ENCODE measurements at regions not wholly inside any gene's neighbourhood (a gene's known extent, or its start where the extent isn't known, plus 50 kb on each side); places are given as distances from the start of the nearest gene placed in this dataset.
"Not testable (repeated sequence)": the region's sequence is repeated elsewhere in the genome, so short reads cannot be mapped to it uniquely, and the experiment has no call there.

DNA sequence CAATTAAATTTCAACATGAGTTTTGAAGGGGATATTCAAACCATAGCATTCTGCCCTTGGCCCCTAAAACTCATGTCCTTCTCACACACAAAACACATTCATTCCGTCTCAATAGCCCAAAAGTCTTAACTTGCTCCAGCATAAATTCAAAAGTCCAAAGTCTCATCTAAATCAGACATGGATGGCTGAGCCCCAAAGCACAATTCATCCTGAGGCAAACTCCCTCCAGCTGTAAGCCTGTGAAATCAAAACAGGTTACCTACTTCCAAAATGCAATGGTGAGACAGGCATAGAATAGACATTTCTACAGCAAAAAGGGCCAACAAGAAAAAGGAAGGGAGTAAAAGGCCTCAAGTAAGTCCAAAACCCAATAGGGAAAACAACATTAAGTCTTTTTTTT lies 245.8 kb downstream of the TTC32 start:
- FAIRE-seq (no peak), DNase-seq (ENCODE audit: low spot score) (no peak)

DNA sequence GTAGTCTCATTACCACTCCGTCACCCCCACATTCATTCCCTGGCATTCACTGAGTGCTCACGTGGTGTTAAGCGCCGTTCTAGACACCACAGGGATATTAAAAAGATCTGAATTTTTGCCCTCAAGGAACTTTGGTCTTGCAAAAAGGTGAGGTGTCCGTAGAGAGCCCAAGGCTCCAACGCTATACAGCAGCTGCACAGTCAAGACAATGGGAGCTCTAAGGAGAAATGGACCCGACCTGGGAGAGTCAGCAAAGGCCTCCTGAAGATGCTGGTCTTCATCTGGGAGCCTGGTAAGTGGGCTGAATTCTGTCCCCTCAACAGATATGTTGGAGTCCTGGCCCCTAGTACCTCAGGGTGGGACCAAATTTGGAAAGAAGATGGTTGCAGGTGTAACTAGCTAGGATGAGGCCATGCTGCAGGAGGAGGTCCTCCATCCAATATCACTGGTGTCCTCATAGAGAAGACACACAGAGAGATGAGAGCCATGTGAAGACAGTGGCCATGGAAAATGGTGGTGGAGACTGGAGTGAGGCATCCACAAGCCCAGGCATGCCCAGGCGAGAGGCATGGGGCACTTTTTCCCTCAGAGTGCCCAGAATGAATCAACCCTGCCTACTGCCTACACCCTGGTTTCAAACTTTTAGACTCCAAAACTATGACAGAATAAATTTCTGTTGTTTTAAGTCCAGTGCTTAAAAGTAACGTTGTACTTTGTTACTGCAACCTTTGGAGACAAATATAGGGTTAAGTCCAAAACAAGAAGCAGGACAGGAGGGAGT lies 247.3 kb downstream of the TTC32 start:
- DNase-seq (ENCODE audit: low spot score) (no peak), FAIRE-seq (no peak)

DNA sequence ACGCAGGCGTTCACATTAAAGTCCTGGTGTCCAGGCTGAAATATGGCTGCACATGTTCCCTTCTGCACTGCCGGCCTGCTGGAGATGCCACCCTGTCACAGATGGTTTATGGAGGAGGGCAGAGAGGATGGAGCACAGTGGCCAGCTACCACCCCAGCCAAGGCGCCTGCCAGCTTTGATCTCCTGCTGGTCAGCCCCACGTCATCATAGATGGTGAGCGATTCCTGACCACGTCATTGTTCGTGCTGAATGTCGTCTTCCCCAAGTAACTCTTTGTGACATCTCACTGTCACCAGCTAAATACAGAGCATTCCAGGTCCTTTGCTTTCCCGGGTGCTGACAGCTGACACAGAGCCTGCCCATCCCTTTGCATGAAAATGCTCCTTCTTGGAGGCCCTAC lies 248.3 kb downstream of the TTC32 start:
- no peak for FAIRE-seq
- DNase-seq (ENCODE audit: low spot score): no peak

DNA sequence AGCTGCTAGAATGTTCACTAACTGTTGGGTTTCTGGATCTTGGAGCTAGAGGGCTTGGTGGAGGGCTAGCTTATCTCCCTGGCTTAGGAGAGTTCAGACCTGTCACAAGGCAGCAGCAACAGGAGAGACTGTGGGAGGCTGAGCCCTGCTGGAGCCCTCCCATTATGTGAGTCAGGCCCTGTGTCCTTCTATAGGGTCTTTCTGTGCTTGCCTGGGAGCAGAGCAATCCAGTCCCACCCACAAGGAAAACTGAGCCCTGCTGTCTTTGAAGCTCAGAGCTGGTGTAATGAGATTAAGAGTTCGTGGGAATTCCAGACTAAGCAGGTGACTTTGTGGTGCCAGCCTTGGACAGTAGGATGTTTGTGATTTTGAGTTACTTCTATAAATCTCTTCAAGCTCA lies 249.0 kb downstream of the TTC32 start:
- no peak for DNase-seq (ENCODE audit: low spot score)
- FAIRE-seq: no peak

DNA sequence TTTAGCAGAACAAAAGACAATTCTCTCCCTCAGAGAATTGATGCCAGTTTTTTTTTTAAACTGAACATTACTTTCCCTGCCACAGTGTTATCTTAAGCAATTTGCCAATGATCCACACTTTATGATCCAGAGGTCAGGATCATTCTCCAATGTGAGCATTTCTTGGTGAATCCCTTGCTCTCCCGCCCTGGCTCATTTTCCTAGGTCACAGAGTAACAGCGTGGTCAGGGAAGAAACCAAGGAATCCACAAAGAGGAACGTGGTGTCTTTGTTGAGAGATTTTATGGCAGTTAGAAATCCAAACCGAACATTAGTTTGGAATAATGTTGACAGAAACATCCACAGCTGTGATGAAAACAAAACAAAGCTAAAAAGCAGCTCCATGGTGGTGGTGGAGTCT lies 250.3 kb downstream of the TTC32 start:
- FAIRE-seq (no peak), DNase-seq (ENCODE audit: low spot score) (no peak)

DNA sequence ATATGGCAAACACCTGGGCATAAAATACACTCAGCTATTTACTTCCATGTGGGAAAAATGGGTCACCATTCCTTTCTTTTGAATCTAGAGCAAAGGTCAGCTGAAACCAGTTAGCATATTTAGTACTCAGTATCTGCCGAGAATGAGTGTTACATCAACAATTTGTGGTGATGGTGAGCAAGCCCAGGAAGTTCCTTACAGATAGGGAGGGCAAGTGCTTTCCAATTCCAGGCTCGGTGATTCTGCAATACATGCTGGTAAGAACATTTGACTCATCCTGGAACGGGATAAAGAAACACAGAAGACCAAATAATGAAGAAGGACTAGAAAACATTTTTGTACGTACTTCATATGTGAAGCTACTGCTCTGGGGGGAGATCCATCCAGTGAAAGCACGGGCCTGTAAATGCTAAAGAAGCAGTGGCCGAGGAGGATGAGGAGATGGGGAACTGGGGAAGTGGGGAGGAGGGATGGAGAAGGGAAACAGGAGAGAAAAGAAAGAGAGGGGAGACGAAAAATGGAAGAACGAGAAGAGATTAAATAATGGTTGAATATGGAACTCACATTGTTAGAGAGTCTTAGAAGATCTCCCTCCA lies 251.9 kb downstream of the TTC32 start:
- peak; percentile 94 for DNase-seq (ENCODE audit: low spot score)
- FAIRE-seq: peak; percentile 94

DNA sequence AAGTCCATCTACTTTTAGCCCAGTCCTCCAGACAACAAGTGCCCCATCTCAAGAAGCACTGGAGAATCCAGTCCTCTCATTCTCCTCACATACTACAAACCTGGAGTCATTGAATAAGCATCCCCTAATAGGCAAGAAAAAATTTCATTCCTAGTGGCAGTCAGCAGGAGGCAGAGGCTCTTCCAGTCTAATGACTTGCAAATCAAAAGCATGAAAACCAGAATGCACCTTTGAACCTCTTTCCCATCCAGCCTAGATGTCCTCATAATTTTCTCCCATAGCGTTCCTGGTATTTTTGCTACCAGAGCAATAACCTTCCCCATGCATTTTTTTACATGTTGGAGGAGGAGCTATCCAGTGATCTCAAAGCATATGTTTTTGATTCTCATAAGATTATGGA lies 252.6 kb downstream of the TTC32 start:
- no peak for DNase-seq (ENCODE audit: low spot score)
- FAIRE-seq: no peak

DNA sequence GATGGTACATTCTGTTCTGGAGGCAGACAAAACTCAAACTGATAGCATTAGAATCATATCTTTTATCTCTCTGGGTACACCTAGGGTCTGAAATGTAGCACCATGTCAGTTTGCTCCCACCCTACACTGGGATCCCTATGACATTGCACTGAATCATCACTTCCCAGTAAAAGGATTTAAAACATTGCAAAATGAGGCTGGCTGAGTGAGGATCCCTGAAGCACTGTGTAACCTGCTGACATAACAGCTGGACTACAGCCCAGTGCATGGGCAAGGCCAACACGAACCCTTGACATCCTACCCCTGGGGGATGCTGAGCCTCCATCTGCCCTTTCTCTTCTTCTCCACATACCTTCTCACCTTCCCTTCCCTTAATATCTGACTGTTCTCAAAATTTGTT lies 253.2 kb downstream of the TTC32 start:
- FAIRE-seq (peak; percentile 45), DNase-seq (ENCODE audit: low spot score) (peak; percentile 55)

DNA sequence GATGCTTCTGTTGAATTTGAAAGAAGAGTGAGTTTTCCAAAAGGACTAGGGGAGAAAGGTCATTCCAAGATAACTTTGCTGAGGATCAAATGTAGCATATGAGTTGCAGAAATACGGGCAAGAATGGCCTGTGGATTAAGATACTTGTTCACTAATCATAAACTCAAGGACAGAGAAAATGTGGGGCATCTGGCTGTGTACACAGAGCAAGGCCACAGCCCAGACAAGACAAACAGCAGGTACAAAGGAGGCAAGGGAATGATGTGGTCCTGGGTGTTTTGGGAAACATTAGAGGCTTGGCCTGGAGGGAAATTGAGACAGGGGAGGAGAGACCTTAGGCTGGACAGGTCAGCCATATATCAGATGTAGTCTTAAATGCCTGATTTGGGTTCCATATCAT lies 254.8 kb downstream of the TTC32 start:
- DNase-seq (ENCODE audit: low spot score) (no peak), FAIRE-seq (no peak)

DNA sequence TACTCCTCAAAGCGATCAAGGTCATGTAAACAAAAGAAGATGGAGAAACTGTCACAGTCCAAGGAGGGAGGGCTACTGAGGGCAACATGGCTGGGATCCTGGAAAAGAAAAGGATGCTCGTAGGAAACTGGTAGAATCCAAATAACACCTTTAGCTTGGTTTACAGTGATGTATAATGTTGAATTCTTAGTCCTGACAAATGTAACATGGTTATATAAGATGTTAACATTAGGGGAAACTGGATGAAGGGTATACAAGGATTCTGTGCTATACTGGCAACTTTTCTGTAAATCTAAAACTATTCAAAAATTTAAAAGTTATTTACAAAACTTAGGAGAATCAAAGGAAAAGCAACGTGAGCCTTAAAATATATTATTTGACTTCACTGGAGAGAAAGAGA lies 257.0 kb downstream of the TTC32 start:
- DNase-seq (ENCODE audit: low spot score) (no peak), FAIRE-seq (no peak)

DNA sequence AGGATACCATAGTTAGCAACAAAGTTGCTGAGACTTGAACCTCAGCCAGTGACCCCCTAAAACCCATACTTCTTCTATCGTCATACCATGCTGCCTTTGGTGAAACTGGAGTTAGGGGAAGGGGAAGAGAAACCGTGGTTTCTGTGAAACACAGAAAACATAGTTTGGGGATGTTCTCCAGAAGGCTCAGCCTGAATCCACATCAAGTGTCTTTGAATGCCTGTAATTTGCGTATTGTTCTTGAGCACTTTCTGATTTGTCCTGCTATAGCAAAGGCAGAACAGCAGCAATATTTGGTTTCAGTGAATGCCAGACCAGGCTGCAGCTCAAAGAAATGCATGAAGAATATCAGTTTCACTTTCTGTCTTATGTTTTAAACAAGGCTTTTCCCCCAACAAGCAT lies 258.7 kb downstream of the TTC32 start:
- DNase-seq (ENCODE audit: low spot score) (no peak), FAIRE-seq (no peak)

DNA sequence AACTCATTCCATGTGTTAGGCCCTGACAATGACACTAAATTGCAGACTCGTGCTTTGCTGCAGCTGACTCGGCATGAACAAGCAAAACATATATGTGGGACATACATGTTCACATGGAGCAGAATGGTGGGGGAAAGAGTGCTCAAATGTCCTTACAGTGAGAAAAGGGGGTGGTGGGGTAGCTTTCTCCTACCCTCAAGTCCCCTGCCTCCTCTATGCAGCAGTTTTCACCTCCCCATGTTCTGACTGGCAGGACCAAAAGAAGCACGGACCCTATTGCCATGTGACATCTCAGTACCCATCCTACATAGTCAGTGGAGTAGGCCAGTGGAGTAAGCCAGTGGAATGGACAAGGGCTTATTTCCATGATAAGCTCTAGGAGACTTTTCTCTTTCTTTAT lies 259.3 kb downstream of the TTC32 start:
- FAIRE-seq (no peak), DNase-seq (ENCODE audit: low spot score) (no peak)

DNA sequence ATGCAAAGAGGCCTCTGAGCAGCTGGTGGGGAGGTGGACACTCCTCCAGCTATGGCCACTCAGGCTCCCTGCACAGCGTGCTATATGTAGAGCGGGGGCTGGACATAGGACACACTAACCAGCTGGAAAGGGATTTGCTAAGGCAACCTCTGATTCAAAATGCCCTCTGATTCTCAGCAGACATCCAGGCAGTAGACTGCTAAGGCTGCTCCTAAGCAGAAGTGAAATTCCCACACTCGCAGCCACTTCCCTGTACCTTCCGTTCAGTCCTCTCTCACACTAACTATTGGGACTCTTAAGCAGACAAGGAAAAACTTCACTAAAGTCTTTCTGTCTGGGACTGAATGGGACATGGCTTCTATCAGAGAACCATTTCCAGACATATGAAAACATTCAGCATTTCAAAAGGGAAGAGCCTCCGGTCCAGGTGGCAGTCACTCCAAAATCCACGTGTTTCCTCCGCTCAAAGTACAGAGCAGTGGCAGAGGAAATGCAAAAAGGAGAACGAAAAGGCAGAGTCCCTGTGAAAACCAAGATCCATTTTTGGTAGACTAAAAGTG lies 265.8 kb downstream of the TTC32 start:
- DNase-seq (ENCODE audit: low spot score) (no peak), FAIRE-seq (no peak)

DNA sequence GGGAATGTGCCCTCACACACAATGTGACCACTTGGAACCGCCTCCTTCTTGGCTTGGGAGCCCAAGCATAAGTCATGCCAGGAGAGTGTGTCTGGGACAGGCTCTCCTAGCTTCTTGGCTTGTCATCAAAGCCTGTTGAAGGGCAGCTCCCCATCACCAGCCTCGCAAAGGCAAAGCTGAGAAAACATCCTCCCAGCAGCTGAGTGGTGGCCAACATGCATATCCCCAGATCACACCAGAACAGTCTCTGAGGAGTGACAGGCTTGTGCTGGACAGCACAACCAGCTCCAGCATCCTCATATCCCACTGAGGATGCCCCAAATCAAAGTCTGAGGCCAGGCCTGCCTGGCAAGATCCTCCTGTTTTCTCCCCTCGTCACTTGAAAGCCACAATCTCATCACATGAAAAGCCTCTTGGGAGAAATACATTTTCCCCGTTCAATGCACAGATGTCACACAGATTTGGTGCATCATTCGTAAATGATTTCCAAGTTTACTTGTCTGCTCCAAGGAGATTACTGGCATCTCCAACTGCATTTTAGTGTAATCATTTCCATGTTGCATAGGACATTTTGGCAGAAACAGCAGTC lies 269.3 kb downstream of the TTC32 start:
- DNase-seq (ENCODE audit: low spot score): no peak
- no peak for FAIRE-seq

DNA sequence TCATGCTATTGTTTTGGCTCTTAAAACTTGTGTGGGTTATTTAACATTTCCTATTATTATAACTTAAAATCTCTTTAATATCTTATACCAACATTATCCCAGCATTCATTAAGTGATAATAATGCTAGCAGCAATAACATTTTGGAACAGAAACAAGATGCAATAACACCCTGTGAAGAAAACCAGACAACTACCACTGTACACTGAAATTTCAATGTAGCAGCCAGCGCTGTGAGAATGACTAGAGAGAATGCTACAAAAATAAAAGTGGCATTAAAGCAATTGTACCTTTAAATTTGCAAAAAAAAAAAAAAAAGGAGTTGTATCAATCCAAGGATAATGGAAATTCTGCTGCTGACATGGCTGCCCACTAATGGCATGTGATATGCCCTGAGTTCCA lies 269.9 kb downstream of the TTC32 start:
- FAIRE-seq (no peak), DNase-seq (ENCODE audit: low spot score) (no peak)

DNA sequence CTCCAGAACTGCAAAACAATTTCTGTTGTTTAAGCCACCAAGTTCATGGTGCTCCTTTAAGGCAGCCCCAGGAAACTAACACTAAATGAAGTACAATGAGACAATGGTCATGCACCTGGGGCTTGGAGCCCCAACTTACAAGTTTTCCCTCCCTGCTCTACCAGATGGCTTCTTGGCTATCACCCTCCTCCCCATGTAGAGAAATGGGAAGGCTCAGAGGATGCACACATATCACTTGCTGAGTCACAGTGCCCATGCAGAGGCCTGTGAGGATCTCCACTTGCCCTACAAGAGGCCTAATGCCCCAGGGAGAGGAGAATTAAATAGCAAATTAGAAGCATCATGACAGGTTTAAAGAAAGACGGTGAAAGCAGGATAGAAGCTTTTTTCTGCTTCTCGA lies 270.9 kb downstream of the TTC32 start:
- DNase-seq (ENCODE audit: low spot score) (no peak), FAIRE-seq (no peak)

DNA sequence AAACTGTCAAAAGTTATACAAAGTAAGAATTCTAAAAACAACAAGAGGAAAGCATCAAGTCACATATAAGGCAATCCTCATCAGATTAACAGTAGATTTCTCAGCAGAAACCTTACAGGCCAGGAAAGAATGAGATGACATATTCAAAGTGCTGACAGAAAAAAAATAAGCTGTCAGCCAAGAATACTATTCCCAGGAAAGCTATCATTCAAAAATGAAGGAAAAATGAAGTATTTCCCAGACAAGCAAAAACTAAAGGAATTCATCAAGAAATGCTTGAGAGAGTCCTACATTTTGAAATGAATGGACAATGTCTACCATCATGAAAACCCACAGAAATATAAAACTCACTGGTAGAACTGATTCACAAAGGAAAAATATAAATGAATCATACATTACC lies 268.9 kb upstream of the OSR1 start:
- DNase-seq (ENCODE audit: low spot score): no peak
- no peak for FAIRE-seq

DNA sequence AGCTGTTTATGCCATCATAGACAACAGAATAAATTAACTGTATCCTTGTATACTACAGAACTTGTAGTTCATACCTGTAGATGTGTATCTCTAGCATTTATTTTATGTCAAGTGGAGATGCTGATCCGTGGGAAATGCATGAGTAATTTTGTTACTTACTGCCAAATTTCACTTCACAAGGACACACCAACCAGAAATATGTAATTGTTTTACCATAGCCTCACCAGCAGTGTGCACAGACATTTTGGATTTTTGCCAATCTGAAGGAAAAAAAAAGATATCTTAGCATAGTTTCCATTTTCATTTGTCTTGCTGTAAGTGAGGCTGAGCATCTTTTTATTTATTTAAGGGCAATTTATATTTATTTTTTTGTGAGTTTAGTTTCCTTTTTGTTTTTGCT lies 265.1 kb upstream of the OSR1 start:
- FAIRE-seq (peak; percentile 84), DNase-seq (ENCODE audit: low spot score) (peak; percentile 46)

DNA sequence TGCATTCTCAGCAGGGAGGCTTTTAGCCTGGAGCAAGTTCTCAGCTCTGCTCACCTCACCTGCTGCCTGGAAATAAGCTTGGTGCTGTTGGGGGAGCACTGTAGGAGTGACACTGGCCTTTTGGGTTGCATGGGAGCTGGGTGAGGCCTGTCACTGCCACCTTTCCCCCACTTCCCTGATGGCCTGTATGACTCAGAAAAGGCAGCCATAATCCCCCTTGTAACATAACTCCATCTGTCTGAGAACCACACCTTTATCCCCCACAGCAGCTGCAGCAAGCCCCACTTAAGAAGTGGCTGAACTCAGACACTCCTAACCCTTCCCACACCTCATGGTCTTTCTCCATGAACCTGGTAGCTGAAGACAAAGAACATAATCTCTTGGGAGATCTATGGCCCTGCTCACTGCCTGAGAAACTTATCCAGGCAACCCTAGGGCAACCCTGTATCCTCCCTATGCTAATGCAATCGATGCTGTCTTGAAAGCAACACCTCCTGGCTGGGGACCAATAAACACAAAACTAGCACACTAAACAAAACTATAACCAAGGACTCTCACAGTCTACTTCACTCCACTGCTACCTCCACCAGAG lies 258.9 kb upstream of the OSR1 start:
- no peak for FAIRE-seq

DNA sequence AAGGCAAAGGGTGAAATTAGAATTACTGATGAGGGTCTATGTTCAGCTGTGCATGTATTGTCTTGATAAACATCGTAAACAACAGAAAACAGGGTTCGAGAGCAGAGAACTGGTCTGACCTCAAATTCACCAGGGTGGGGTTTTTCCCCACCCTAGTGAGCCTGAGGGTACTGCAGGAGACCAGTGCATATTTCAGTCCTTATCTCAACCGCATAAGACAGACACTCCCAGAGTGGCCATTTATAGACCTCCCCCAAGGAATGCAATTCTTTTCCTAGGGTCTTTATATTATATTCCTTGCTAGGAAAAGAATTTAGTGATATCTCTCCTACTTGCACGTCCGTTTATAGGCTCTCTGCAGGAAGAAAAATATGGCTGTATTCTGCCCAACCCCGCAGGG lies 257.0 kb upstream of the OSR1 start:
- not testable (repeated sequence) for DNase-seq (ENCODE audit: low spot score); FAIRE-seq

More for the DNA sequence above, 258.9 kb upstream of the OSR1 start:
- DNase-seq (ENCODE audit: low spot score): no peak

DNA sequence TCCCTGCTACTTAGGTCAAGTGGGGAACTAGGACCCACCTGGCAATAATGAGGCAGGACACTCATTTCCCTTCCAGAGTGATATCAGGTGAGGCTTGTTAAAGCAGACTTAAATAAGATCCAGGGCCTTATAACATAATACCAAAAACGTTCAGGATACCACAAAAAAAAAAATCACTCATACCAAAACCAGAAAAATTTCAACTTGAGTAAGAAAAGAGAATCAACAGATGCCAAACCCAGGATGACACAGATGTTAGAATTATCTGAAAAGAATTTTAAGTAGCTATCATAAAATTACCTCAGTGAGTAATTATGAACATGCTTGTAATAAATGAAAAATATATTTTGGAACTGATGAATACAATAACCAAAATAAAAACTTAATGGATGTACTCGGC lies 255.6 kb upstream of the OSR1 start:
- DNase-seq (ENCODE audit: low spot score) (no peak), FAIRE-seq (no peak)
